Panc1 (cell line): ENCODE measurements at regions not wholly inside any gene's neighbourhood (a gene's known extent, or its start where the extent isn't known, plus 50 kb on each side); places are given as distances from the start of the nearest gene placed in this dataset.

Experiments
- ATAC-seq: fragments of 200-7000 bp; cut with Tn5 transposase; 2 replicates; pipeline ENCODE4 v1.9.1; 2020; ENCODE audit warnings: mild to moderate bottlenecking, moderate library complexity
- BruUV-seq: library from RNA; stranded (reverse); fragments of 400-500 nt; replicated peaks from 2 replicates; lab custom pipeline; 2021; lab: Mats Ljungman, UMichigan
- CTCF ChIA-PET: fragments of 300-600 bp; sonication (Branson Sonifier 250); formaldehyde crosslinking; loops from one replicate; lab custom pipeline; 2022; ENCODE audit warnings: antibody characterized with exemption; lab: Charles Lee
- POLR2A ChIA-PET: fragments of 300-600 bp; sonication (Branson Sonifier 250); formaldehyde crosslinking; loops from one replicate; lab custom pipeline; 2022; ENCODE audit warnings: antibody characterized with exemption; lab: Charles Lee
- DNase-seq: peaks from one replicate; pipeline ENCODE4 v3.0.0-alpha.2; 2010; ENCODE audit warnings: low read depth, low spot score
- H3K27ac ChIP-seq: 2 replicates; pipeline ENCODE4 v1.5.1; 2011; ENCODE audit warnings: mild to moderate bottlenecking, low read length, inconsistent platforms
- H3K27me3 ChIP-seq: fragments of 200-500 bp; sonication (Bioruptor generic); 2 replicates; pipeline ENCODE4 v1.6.0; 2014; ENCODE audit warnings: low read length, inconsistent platforms; ENCODE audit not compliant: control insufficient read depth, insufficient read depth
- H3K36me3 ChIP-seq: fragments of 200-500 bp; sonication (Bioruptor generic); 2 replicates; pipeline ENCODE4 v1.5.1; 2014; ENCODE audit warnings: inconsistent platforms, mild to moderate bottlenecking, low read length, moderate library complexity; ENCODE audit not compliant: control insufficient read depth, insufficient read depth
- H3K4me1 ChIP-seq: 2 replicates; pipeline ENCODE4 v1.5.1; 2011; ENCODE audit warnings: inconsistent platforms, mild to moderate bottlenecking, low read length, moderate library complexity; ENCODE audit not compliant: control insufficient read depth, insufficient read depth
- H3K4me3 ChIP-seq, 2 experiments: 2 replicates each; pipeline ENCODE4 v1.5.1; 2011 to 2012; ENCODE audit warnings: low read depth in 2 of 2, low read length in 2 of 2, mild to moderate bottlenecking in 2 of 2, inconsistent platforms in 1 of 2, moderate library complexity in 1 of 2
- H3K9me3 ChIP-seq: fragments of 200-500 bp; sonication (Bioruptor generic); 2 replicates; pipeline ENCODE4 v1.5.1; 2014; ENCODE audit warnings: low read depth, mild to moderate bottlenecking, inconsistent platforms, low read length, moderate library complexity; ENCODE audit not compliant: control insufficient read depth, insufficient read depth
- POLR2AphosphoS5 ChIP-seq: IDR thresholded peaks from 2 replicates; pipeline ENCODE4 v1.6.1; 2012; ENCODE audit warnings: mild to moderate bottlenecking, low read depth, low read length, moderate library complexity
- SIN3A ChIP-seq: IDR thresholded peaks from 2 replicates; pipeline ENCODE4 v1.6.1; 2012; ENCODE audit warnings: low read depth, mild to moderate bottlenecking, low read length, moderate library complexity, borderline replicate concordance; ENCODE audit not compliant: insufficient read depth
- TCF7L2 ChIP-seq: IDR thresholded peaks from 2 replicates; pipeline ENCODE4 v1.6.1; 2011; ENCODE audit warnings: mild to moderate bottlenecking, low read depth, low read length, inconsistent platforms
- in situ Hi-C: cut with HindIII; loops from 2 replicates; pipeline ENCODE4 v1.10.0; 2016; ENCODE audit warnings: low sequenced_read_pairs, low pct_unique_long_range_greater_than_20kb
- intact Hi-C: fragments of 100-400 bp; cut with micrococcal nuclease; formaldehyde crosslinking; loops from one replicate; pipeline ENCODE4 v1.10.0; 2022; ENCODE audit not compliant: unreplicated experiment
- TF ChIP-seq, protein P1 (sequence below), 2 experiments: IDR thresholded peaks; 2 replicates each; pipeline ENCODE4 v1.6.1; 2011 to 2012; ENCODE audit warnings: low read depth in 2 of 2, control low read depth in 1 of 2, low read length in 1 of 2, mild to moderate bottlenecking in 1 of 2, moderate library complexity in 1 of 2; ENCODE audit not compliant: insufficient read depth in 1 of 2
- TF ChIP-seq, protein P2 (sequence below): fragments of 450-650 bp; IDR thresholded peaks from 2 replicates; pipeline ENCODE4 v1.5.1; 2017; ENCODE audit warnings: mild to moderate bottlenecking

DNA sequence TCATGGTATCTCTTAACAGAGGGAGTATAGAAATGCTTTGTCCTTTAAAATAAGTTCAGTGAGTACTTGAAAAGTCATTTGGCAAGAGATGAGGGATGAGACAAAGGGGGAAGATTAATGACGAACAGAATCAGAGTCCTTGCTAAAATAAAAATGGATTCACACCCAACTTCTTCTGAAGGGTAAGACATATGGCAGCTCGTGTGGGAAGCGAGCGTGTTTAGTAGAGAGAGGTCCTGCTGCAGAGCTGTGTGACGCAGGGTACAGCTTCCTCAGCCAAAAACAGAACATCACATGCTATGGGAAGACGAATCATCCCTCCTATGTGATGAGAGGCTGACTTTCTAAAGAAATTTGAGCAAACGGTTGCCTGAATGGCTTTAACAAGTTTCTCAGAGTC, 158.5 kb upstream of the LMO4 start:
- no TSS peak for BruUV-seq
- DNase-seq (no peak), ATAC-seq (no peak)
- H3K27me3 ChIP-seq = peaks cover 13% of the 10 kb centered on the region
- no peak overlapping the region for H3K4me3 ChIP-seq
- H3K9me3 ChIP-seq = no peaks in the 10 kb centered on the region
- POLR2A ChIA-PET = no interaction called here
- in situ Hi-C loops = no loop called here
- H3K4me1 ChIP-seq = no peaks in the 10 kb centered on the region
- H3K27ac ChIP-seq = no peak overlapping the region
- intact Hi-C loops = no loop called here
- CTCF ChIA-PET = no interaction called here
- H3K36me3 ChIP-seq = no peaks in the 10 kb centered on the region
- no peak for TF ChIP-seq POLR2AphosphoS5
- TF ChIP-seq TCF7L2 = no peak
- TF ChIP-seq SIN3A = no peak
- TF ChIP-seq, protein P1, sequence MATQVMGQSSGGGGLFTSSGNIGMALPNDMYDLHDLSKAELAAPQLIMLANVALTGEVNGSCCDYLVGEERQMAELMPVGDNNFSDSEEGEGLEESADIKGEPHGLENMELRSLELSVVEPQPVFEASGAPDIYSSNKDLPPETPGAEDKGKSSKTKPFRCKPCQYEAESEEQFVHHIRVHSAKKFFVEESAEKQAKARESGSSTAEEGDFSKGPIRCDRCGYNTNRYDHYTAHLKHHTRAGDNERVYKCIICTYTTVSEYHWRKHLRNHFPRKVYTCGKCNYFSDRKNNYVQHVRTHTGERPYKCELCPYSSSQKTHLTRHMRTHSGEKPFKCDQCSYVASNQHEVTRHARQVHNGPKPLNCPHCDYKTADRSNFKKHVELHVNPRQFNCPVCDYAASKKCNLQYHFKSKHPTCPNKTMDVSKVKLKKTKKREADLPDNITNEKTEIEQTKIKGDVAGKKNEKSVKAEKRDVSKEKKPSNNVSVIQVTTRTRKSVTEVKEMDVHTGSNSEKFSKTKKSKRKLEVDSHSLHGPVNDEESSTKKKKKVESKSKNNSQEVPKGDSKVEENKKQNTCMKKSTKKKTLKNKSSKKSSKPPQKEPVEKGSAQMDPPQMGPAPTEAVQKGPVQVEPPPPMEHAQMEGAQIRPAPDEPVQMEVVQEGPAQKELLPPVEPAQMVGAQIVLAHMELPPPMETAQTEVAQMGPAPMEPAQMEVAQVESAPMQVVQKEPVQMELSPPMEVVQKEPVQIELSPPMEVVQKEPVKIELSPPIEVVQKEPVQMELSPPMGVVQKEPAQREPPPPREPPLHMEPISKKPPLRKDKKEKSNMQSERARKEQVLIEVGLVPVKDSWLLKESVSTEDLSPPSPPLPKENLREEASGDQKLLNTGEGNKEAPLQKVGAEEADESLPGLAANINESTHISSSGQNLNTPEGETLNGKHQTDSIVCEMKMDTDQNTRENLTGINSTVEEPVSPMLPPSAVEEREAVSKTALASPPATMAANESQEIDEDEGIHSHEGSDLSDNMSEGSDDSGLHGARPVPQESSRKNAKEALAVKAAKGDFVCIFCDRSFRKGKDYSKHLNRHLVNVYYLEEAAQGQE (IDR thresholded peaks at IDR 0.05; ENCODE audit: insufficient read depth in 1 of 2, low read depth in 2 of 2, low read length in 1 of 2) = no peak
- TF ChIP-seq, protein P2, sequence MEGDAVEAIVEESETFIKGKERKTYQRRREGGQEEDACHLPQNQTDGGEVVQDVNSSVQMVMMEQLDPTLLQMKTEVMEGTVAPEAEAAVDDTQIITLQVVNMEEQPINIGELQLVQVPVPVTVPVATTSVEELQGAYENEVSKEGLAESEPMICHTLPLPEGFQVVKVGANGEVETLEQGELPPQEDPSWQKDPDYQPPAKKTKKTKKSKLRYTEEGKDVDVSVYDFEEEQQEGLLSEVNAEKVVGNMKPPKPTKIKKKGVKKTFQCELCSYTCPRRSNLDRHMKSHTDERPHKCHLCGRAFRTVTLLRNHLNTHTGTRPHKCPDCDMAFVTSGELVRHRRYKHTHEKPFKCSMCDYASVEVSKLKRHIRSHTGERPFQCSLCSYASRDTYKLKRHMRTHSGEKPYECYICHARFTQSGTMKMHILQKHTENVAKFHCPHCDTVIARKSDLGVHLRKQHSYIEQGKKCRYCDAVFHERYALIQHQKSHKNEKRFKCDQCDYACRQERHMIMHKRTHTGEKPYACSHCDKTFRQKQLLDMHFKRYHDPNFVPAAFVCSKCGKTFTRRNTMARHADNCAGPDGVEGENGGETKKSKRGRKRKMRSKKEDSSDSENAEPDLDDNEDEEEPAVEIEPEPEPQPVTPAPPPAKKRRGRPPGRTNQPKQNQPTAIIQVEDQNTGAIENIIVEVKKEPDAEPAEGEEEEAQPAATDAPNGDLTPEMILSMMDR = no peak

DNA sequence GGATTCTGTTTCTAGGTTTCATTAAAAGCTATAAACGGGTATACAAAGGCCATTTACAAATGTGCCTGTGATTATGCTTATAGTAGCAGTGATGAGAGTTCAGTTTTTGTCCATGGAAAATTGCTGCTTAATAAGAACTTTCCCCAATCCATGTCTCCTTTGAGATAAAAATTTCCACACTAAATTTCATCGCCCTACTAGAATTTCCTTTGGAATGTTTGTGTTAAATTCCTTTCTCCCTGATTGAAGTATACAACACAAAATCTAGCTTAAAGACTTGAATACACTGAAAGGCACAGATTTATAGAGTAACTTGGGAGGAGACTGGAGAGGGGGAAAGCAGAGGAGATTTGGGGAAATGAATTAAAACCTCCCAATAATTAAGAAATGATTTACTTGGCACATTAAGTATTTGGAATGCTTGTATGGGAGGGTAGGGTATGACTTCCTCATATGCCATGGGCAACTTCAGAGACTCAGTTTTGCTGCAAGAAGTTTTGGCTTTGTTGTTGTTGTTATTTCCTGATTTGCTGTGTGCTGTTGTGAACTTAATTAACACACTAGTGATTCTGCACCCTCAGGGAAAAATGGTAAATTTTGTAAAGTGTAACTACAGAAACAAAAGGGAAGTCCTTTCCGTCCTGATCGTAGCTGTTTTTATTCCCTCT, 157.6 kb upstream of the LMO4 start:
- Histone ChIP-seq H3K4me1 (no peaks in the 10 kb centered on the region), H3K36me3 (no peaks in the 10 kb centered on the region), H3K4me3 (no peak overlapping the region), H3K9me3 (no peaks in the 10 kb centered on the region), H3K27me3 (peaks cover 13% of the 10 kb centered on the region), H3K27ac (no peak overlapping the region)
- DNase-seq (no peak), ATAC-seq (no peak)
- BruUV-seq = no TSS peak
- intact Hi-C loops = no loop called here
- in situ Hi-C loops = no loop called here
- TF ChIP-seq, protein P1 (IDR thresholded peaks at IDR 0.05; ENCODE audit: insufficient read depth in 1 of 2, low read depth in 2 of 2, low read length in 1 of 2) = no peak
- no peak for TF ChIP-seq POLR2AphosphoS5
- TF ChIP-seq, protein P2 = no peak
- TF ChIP-seq SIN3A = no peak
- no peak for TF ChIP-seq TCF7L2
- ChIA-PET POLR2A (no interaction called here), CTCF (interaction anchor here (0.7 kb wide), 1 partner anchor 1832 kb away, joined by 4 read pairs; no protein-coding TSS in a partner anchor)
